Neural crest cell (in vitro differentiated cells): ENCODE measurements at regions not wholly inside any gene's neighbourhood (a gene's known extent, or its start where the extent isn't known, plus 50 kb on each side); places are given as distances from the start of the nearest gene placed in this dataset.

Experiments
- DNase-seq: peaks from one replicate; pipeline ENCODE4 v3.0.0; 2021; ENCODE audit warnings: low read depth, mixed read lengths, low spot score
- H3K27ac Mint-ChIP-seq: one replicate; pipeline ENCODE4 v1.8.0; 2021; ENCODE audit warnings: mild to moderate bottlenecking, mixed read lengths; ENCODE audit not compliant: unreplicated experiment
- H3K27me3 Mint-ChIP-seq: 2 replicates; pipeline ENCODE4 v1.8.0; 2021; ENCODE audit warnings: low read depth, mild to moderate bottlenecking, mixed read lengths
- H3K36me3 Mint-ChIP-seq: 2 replicates; pipeline ENCODE4 v1.8.0; 2021; ENCODE audit warnings: low read depth, mild to moderate bottlenecking, mixed read lengths
- H3K4me1 Mint-ChIP-seq: 2 replicates; pipeline ENCODE4 v1.8.0; 2021; ENCODE audit warnings: mixed read lengths
- H3K4me3 Mint-ChIP-seq: one replicate; pipeline ENCODE4 v1.8.0; 2021; ENCODE audit warnings: mild to moderate bottlenecking, mixed read lengths
- H3K9me3 Mint-ChIP-seq: 2 replicates; pipeline ENCODE4 v1.8.0; 2021; ENCODE audit warnings: mixed read lengths
- CTCF ChIP-seq: fragments of 200-600 bp; sonication (generic); conservative IDR thresholded peaks from 2 replicates; pipeline ENCODE4 v1.5.0; 2021; ENCODE audit warnings: antibody characterized with exemption, mild to moderate bottlenecking

GRCh38 chr5:18553269-18553668, 919.0 kb downstream of the TAF11L14 start:
- Mint-ChIP-seq H3K9me3 (peaks cover 10% of the 10 kb centered on the region), H3K27me3 (no peaks in the 10 kb centered on the region), H3K4me3 (no peak overlapping the region), H3K27ac (no peak overlapping the region), H3K4me1 (no peaks in the 10 kb centered on the region), H3K36me3 (peaks cover 7% of the 10 kb centered on the region)
- DNase-seq = no peak
- TF ChIP-seq CTCF = no peak

- DNase-seq = no peak
- no peak for TF ChIP-seq CTCF
- Mint-ChIP-seq H3K27me3 (no peaks in the 10 kb centered on the region), H3K36me3 (no peaks in the 10 kb centered on the region), H3K9me3 (no peaks in the 10 kb centered on the region), H3K27ac (no peak overlapping the region), H3K4me3 (no peak overlapping the region), H3K4me1 (no peaks in the 10 kb centered on the region)
These were observed 926.3 kb downstream of the TAF11L14 start for GRCh38 chr5:18560602-18561001.

- H3K9me3 Mint-ChIP-seq = peaks cover 3% of the 10 kb centered on the region
- no peak overlapping the region for H3K27ac Mint-ChIP-seq
- no peaks in the 10 kb centered on the region for H3K27me3 Mint-ChIP-seq
- H3K4me1 Mint-ChIP-seq = no peaks in the 10 kb centered on the region
- DNase-seq = no peak
- H3K4me3 Mint-ChIP-seq = no peak overlapping the region
- TF ChIP-seq CTCF = no peak
- H3K36me3 Mint-ChIP-seq = no peaks in the 10 kb centered on the region
These were observed 929.6 kb downstream of the TAF11L14 start for GRCh38 chr5:18563853-18564252.

- H3K27ac Mint-ChIP-seq = no peak overlapping the region
- H3K4me3 Mint-ChIP-seq = no peak overlapping the region
- DNase-seq = no peak
- peaks cover 5% of the 10 kb centered on the region for H3K9me3 Mint-ChIP-seq
- H3K27me3 Mint-ChIP-seq = no peaks in the 10 kb centered on the region
- no peaks in the 10 kb centered on the region for H3K4me1 Mint-ChIP-seq
- H3K36me3 Mint-ChIP-seq = no peaks in the 10 kb centered on the region
- TF ChIP-seq CTCF = no peak
These were observed 932.4 kb downstream of the TAF11L14 start for GRCh38 chr5:18566671-18567070.

- TF ChIP-seq CTCF = no peak
- Mint-ChIP-seq H3K27me3 (no peaks in the 10 kb centered on the region), H3K27ac (no peak overlapping the region), H3K4me1 (no peaks in the 10 kb centered on the region), H3K4me3 (no peak overlapping the region), H3K36me3 (no peaks in the 10 kb centered on the region), H3K9me3 (no peaks in the 10 kb centered on the region)
- DNase-seq = no peak
These were observed 942.3 kb downstream of the TAF11L14 start for GRCh38 chr5:18576586-18576985.

- Mint-ChIP-seq H3K36me3 (no peaks in the 10 kb centered on the region), H3K9me3 (peaks cover 8% of the 10 kb centered on the region), H3K27ac (no peak overlapping the region), H3K27me3 (no peaks in the 10 kb centered on the region), H3K4me1 (no peaks in the 10 kb centered on the region), H3K4me3 (no peak overlapping the region)
- DNase-seq = no peak
- no peak for TF ChIP-seq CTCF
These were observed 966.9 kb downstream of the TAF11L14 start for GRCh38 chr5:18601185-18601584.
